ENCODE measurements at regions not wholly inside any gene's neighbourhood (a gene's known extent, or its start where the extent isn't known, plus 50 kb on each side); places are given as distances from the start of the nearest gene placed in this dataset.
A peak's percentile ranks its signal among the peaks of the same experiment; 100 is the strongest.
"Not testable (repeated sequence)": the region's sequence is repeated elsewhere in the genome, so short reads cannot be mapped to it uniquely, and the experiment has no call there.

GRCh38 chr10:114719311-114719710 lies 61.2 kb upstream of the ABLIM1 start:
- no peak for DNase-seq (ENCODE audit: low spot score)
- peaks cover 0 to 85% of the 10 kb centered on the region in 2 donors for H3K4me1 ChIP-seq
- no peak overlapping the region for H3K4me3 ChIP-seq
- TF ChIP-seq CTCF (IDR thresholded peaks at IDR 0.05), result no peak
- no peaks in the 10 kb centered on the region for H3K9me3 ChIP-seq
- H3K27ac ChIP-seq, result peak overlapping the region; percentile 72 to 83
- H3K27me3 ChIP-seq, result no peaks in the 10 kb centered on the region
- no peaks in the 10 kb centered on the region for H3K36me3 ChIP-seq

GRCh38 chr10:114720023-114720422 lies 61.9 kb upstream of the ABLIM1 start:
- H3K36me3 ChIP-seq; H3K4me3 ChIP-seq; H3K9me3 ChIP-seq; H3K27me3 ChIP-seq; DNase-seq (ENCODE audit: low spot score): not testable (repeated sequence)
- peaks cover 0 to 78% of the 10 kb centered on the region in 2 donors for H3K4me1 ChIP-seq
- peak overlapping the region; percentile 72 to 83 for H3K27ac ChIP-seq

GRCh38 chr10:114720685-114721278 lies 62.7 kb upstream of the ABLIM1 start:
- H3K36me3 ChIP-seq, result no peaks in the 10 kb centered on the region
- peaks cover 0 to 70% of the 10 kb centered on the region in 2 donors for H3K4me1 ChIP-seq
- DNase-seq (ENCODE audit: low spot score), result no peak
- H3K27me3 ChIP-seq, result no peaks in the 10 kb centered on the region
- peak overlapping the region; percentile 72 to 83 for H3K27ac ChIP-seq
- H3K4me3 ChIP-seq, result no peak overlapping the region
- TF ChIP-seq CTCF (IDR thresholded peaks at IDR 0.05), result no peak
- no peaks in the 10 kb centered on the region for H3K9me3 ChIP-seq

- H3K36me3 ChIP-seq; H3K9me3 ChIP-seq; DNase-seq (ENCODE audit: low spot score); H3K4me3 ChIP-seq; H3K27me3 ChIP-seq: not testable (repeated sequence)
- Histone ChIP-seq H3K4me1 (peaks cover 0 to 66% of the 10 kb centered on the region in 2 donors), H3K27ac (peak overlapping the region; percentile 72 to 83)
These were observed 64.1 kb upstream of the ABLIM1 start for GRCh38 chr10:114722136-114722535.

- Histone ChIP-seq H3K36me3 (no peaks in the 10 kb centered on the region), H3K4me3 (no peak overlapping the region), H3K9me3 (no peaks in the 10 kb centered on the region), H3K27me3 (no peaks in the 10 kb centered on the region), H3K4me1 (peaks cover 0 to 54% of the 10 kb centered on the region in 2 donors), H3K27ac (peak overlapping the region; percentile 6 to 83)
- TF ChIP-seq CTCF (IDR thresholded peaks at IDR 0.05), result no peak
- no peak for DNase-seq (ENCODE audit: low spot score)
These were observed 65.3 kb upstream of the ABLIM1 start for GRCh38 chr10:114723361-114723760.

GRCh38 chr10:114723991-114724715 lies 66.1 kb upstream of the ABLIM1 start:
- H3K4me3 ChIP-seq, result no peak overlapping the region
- H3K9me3 ChIP-seq, result no peaks in the 10 kb centered on the region
- H3K4me1 ChIP-seq, result peaks cover 0 to 49% of the 10 kb centered on the region in 2 donors
- no peak for TF ChIP-seq CTCF (IDR thresholded peaks at IDR 0.05)
- no peak for DNase-seq (ENCODE audit: low spot score)
- no peaks in the 10 kb centered on the region for H3K36me3 ChIP-seq
- H3K27ac ChIP-seq, result no peak overlapping the region
- H3K27me3 ChIP-seq, result no peaks in the 10 kb centered on the region

- no peak for TF ChIP-seq CTCF (IDR thresholded peaks at IDR 0.05)
- DNase-seq (ENCODE audit: low spot score), result no peak
- Histone ChIP-seq H3K4me3 (no peak overlapping the region), H3K27me3 (no peaks in the 10 kb centered on the region), H3K4me1 (peaks cover 0 to 48% of the 10 kb centered on the region in 2 donors), H3K9me3 (no peaks in the 10 kb centered on the region), H3K36me3 (no peaks in the 10 kb centered on the region), H3K27ac (no peak overlapping the region)
These were observed 66.6 kb upstream of the ABLIM1 start for GRCh38 chr10:114724716-114725106.

All from right atrium auricular region (tissue), 2 donors.